GM04503 (cell line): ENCODE measurements at regions not wholly inside any gene's neighbourhood (a gene's known extent, or its start where the extent isn't known, plus 50 kb on each side); places are given as distances from the start of the nearest gene placed in this dataset.
A peak's percentile ranks its signal among the peaks of the same experiment; 100 is the strongest.

ENCODE experiments used
- DNase-seq: peaks from one replicate; pipeline ENCODE4 v3.0.0-alpha.2; 2012; ENCODE audit warnings: low read depth

DNA sequence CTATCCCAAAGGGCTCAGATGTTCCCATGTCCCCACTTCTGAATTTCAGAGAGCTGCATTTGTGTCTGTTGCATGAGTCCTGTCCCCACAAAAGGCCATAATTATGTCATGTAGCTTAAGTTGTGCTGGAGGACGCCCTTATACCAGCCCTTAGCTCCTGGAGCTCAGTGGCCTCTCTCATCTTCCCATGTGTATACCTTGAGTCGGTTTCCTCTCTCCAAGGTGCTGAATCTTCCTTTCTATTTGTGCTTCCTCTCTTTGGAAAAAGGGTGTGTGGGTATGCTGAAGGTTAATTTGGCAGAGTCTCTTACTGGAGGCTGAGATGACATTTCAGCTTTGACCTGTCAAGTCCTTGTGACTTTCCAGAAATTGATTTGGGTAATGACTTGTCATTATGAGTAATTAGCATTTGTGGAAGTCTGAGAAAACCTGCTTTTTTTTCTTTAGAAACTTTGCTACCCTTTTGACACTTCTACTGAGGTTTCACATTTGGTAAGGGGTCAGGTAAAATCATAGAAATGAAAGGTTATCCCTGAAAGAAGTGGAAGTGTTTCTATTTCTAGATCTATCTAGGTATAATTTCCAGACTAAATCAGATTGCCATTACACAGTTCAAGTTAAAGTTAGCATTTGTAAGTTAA, 185.4 kb downstream of the ABCC12 start:
- peak; percentile 3 for DNase-seq

DNA sequence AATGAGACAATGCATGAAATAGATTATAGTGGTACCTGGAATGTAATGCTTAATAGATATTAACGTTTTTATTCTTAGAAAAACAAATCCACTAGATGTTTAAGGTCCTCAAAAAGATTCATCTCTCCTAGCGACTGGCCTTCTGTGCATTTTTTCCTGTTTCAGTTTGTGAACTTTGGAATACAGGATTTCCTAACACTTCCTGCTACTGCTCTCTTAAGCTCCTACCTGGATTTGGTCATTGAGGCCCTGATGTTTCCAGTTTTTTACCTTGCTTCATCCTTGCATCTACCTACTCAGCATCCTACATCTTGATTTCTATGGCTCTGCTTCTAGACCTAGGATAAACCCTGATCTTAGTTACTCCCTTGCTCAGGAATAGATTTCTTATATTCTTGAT, 188.4 kb downstream of the ABCC12 start:
- no peak for DNase-seq

DNA sequence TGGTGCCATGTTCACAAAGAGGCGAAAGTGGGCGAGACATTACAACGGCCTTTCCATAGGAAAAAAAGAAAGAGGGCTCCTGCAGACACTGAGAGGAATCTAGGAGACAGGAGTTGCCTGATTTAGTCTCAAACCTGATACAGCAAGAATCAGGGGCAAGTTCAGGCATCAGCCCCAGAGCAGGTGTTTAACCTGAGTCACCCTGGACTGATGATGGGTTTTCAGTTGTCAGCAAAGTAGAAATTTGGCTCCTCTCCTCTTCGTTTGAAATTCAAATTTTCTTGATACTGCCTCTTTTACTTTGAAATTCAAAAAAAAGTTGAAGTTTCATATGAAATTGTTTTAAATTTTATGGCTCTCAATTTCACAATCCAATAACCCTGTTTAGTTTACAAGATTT, 189.5 kb downstream of the ABCC12 start:
- DNase-seq = no peak

DNA sequence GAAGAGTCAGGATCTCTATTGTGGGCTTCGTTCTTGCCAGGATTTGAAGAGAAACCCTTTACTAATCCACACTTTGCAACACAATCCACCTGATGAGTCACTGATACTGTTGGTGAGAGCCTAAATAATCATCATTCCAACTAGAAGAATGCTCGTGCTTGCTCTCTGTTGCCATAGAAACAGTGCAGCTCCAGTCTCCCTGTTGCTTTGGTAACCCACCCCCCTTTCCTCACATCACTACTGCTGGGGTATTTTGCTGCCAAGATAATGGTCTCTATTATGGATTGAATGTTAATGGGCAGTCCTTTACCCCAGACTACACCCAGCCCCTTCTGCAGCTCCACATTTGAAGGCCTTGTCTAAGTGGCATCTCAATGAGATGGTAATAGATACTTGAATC, 190.4 kb downstream of the ABCC12 start:
- peak; percentile 3 for DNase-seq

DNA sequence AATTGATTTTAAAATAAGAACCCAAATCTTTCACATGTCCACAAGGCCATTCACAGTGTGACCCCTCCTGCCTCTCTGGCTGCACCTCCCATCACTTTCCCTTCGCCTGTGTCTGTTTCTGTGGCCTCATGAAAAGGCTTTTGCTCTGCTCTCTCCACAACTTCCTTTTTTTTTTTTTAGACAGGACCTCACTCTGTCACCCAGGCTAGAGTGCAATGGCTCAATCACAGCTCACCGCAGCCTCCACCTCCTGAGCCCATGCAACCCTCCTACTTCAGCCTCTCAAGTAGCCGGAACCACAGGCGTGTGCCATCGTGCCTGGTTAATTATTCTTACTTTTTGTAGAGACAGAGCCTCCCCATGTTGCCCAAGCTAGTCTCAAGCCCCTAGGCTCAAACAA, 197.1 kb downstream of the ABCC12 start:
- DNase-seq = no peak

DNA sequence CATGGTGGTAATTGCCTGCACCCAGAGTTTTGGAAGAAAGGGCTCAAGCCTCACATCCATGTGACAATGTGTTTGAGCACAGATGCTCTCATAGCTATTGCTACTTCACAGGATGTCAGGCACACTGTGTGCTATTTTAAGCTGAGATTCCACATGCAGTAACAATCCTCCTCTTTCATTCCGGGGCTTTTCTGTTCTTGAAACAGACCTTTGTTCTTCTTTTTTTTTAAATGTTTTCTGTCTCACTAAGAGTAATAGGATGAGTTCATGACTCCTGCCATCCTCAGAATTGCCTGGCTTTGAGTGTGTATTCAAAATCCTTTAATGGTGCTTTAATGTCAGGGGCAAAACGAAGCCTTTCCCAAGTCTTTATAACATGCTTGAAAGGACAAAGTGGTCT, 198.9 kb downstream of the ABCC12 start:
- no peak for DNase-seq

DNA sequence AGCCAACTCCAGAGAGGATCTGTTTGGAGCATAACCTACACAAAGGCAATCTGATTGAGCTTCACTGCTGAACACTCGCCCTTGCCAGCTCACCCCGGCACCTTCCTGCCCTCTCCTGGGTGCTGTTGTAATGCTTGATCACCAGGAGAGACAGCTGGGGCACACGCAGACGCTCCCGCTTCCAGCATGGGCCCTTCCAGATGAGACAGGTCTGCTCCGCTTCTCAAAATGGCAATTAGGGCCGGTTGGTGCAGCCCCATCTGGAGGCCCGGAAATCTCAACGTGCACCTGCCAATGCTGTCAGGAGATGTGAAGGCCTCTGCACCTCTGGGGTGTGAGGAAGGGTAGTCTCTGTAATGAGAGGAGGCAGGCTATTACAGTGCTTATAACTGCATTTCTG, 206.1 kb downstream of the ABCC12 start:
- DNase-seq = no peak

DNA sequence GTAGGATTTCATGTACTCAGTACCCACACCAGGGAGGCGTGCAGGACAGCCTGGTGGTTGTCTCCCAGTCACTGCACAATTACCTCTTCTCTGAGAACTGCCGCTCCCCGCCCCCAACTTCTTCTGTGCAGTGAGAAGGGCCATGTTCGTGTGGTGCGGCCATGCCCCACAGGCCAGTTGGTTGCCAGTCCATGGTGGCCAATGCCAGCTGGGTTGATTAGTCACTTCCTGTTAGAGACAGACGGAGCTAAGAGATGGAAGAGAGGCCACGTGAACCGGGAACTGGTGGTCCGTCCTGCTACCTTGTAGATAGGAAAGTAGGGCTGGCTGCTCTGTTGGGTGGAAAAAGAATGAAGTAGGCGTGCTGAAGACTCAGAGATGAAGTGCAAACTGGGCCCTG, 206.5 kb downstream of the ABCC12 start:
- DNase-seq = no peak

DNA sequence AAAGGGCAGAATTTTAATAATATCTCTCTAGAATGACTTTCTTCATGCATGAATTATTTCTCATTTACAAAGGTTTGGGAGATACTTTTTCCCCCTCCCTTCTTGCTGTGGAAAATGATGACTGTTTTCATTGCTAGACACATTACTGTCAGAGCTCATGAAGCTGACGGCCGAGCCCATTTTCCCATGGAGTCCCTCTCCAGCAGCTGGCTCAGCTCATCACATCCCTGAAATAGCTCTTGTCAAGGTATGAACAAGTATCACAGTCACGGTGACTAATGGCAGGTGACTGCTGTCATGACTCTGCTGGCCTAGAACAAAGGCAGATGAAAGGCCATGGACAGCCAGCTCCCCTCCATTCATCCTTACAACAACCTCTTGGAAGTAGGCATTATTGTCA, 208.1 kb downstream of the ABCC12 start:
- no peak for DNase-seq

DNA sequence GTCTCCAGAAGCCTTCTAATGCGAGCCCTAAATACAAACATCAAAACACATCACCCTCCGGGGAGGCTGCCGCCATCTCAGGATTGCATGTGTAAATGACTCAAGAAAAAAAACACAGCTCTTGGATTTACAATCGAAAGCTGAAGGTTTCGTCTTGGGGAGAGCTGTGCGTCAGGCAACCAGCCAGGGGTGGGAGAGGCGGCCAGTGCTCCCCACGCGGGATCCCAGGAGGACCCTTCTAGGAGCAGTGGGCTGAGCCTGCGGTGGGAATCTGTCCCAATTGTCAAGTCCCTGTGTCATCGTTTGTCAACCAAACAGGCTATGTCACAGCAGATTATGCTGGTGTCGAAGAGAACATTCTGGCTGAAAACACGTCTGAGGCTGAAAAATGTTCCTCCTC, 209.7 kb downstream of the ABCC12 start:
- no peak for DNase-seq

DNA sequence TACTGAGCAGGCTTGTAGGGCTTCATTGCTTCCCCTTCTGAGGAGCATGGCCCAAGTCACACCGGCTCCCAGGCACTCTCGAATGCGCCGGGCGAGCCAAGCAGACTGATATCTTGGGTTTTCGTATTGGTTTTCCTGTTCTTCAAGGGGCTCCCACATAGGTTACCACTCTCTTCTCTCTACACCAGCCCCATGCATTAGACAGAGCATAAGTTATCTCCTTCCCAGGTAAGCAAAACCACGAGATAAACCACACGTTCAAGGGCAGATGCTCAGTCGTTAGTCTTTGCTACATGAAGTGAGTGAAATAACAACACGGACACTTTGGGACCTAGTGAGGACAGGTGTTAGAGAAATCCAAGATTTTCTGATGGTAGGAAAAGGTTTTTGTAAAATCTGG, 211.2 kb downstream of the ABCC12 start:
- DNase-seq = no peak

DNA sequence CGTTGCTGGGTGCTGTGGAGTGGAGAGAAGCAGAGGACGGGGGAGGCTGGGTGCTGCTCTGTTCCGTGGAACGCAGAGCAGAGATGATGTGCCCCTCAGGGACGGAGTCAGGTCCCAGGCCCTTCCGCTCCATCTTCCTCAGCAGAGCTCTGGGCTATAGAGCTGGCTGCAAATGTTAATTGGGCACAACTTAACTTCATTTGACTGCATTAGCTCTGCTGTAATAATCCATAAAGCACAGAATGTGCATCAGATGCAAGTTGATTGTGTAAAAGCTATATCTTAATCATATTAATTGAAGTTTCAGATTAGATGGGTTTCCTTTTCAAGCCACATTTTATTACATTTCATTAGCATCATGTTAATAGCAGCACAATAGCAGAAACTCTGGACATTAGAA, 212.6 kb downstream of the ABCC12 start:
- no peak for DNase-seq

DNA sequence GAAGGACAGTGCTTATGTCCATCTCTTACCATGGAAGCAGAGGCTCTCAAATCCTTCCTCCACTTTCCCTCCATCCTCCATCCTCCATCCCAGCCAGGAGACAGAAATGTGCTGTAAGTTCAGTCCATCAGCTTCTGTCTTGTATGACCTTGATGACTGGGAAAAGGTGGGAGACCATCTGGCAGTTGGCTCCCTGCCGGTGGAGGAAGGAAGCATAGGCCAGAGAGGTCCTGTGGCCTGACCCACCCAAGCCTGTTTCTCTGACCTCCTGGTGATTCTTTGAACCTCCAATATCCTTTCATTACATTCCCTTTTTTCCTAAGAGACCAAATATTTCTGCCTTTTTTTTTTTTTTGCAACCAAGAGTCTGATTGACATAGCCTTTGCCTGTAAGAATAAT, 215.3 kb downstream of the ABCC12 start:
- no peak for DNase-seq

DNA sequence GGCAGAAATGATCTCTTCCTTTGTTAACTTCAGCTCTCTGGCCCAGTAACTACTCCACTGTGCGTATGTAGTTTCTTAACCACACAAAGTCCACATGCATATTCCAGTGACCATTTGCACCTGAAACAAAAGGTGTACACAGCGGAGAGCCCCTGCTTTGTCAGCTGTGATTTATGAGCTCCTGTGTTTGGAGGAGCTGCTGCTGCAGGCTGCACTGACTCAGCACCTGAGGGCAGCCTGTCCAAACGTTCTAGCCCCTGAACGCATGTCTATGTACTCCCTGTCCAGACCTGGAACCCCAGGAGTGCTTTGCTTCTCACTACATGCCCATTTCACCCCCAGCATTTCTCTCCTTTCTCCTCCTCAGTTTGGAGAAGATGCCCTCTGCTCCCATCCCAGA, 216.1 kb downstream of the ABCC12 start:
- no peak for DNase-seq

DNA sequence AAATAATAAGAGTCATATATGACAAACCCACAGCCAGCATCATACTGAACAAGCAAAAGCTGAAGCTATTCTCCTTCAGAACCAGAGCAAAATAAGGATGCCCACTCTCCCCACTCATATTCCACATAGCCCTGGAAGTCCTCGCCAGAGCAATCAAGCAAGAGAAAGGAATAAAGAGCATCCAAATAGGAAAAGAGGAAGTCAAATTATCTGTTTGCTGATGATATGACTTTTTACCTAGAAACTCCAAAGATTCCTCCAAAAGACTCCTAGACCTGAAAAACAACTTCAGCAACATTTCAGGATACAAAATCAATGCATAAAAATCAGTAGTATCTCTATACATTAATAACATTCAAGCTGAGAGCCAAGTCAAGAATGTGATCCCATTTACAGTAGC, 217.5 kb downstream of the ABCC12 start:
- no peak for DNase-seq

DNA sequence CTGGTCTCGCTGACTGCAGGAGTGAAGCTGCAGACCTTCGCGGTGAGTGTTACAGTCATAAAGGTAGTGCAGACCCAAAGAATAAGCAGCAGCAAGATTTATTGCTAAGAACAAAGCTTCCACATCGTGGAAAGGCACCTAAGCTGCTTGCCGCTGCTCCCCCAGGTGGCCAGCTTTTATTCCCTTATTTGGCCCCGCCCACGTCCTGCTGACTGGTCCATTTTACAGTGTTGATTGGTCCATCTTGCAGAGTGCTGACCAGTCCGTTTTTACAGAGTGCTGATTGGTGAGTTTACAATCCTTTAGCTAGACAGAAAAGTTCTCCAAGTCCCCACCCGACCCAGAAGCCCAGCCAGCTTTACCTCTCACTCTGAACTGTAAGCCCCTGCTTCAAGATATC, 227.8 kb downstream of the ABCC12 start:
- DNase-seq = no peak

DNA sequence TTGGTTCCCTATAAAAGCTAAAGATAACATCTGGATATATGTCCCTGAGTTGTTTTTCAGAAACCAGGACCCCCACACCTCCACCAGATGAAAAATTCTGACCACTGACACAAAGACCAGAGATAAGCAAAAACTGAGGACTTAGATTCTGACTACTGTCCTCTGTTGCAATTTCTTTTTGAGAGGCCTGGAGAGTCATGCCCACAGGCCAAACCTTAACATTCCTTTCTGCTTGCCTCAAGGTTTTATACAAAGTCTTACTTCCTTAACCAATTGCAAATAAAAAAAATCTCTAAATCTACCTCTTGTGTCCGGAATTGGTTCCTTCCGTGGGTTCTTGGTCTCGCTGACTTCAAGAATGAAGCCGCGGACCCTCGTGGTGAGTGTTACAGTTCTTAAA, 228.5 kb downstream of the ABCC12 start:
- DNase-seq = peak; percentile 6

DNA sequence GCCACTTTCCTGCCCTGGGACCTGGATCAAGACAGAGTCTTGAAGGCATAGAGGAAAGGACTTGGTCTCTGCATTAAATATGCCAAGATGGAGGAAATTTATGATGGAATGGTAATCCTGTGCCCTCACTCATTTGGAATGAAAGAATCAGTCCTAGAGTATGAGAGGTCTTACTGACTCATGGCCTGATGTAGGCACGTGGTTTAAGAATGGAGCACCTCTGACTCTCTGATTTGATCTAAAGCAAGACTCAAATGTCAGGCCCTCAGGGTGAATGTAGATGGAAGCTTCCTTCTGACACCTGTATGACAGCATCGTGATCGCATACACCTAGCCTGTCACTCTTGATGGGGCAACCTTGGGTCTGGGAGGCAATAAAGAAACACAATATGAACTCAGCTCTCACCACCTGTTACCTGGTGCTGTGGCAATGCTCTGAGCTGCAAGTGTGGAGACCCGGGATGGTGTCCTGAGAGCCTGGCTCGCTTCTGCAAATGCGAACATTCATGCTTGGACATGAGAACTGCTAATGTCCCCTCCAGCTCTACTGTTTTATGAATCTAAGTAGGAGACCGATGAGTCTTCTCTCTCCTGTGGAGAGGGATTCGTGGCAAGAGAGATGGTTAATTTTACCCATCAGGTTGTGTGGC, 229.9 kb downstream of the ABCC12 start:
- DNase-seq = no peak

DNA sequence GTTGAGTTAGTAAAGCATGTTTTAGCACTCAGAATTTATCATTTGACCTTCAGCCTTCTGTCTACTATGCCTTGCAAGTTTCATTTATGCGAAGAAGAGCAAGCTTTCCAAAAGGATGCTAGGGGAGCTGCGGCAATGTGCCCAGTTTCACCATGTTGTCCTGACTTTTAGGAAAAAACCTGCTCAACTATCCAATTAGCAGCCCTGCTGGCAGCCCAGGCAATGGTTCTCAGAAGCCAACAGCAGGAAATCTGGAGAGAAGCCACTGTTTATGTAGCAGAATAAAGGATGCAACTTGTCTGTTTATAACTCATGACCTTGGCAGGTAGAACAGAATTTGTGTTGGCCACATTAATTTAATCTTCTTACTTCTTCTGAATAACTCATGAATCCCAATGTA, 230.8 kb downstream of the ABCC12 start:
- DNase-seq = no peak

DNA sequence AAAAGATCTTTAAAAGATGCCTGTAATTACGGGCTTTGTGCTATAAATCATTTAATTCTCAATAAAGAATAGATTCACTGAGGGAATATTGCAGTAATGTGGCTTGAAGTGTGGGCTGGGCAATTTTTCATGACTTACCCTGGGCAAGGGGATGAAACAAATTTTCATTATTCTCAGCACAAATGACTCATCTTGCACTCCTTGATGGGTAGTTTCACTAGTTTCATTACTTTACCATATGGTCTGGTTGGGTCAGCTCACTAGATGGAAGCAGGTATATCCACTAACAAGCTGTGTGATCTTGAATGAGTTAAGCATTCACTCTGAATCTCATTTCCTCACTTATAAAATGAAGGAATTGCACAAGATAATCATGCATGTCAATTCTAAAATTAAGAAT, 234.3 kb downstream of the ABCC12 start:
- no peak for DNase-seq

DNA sequence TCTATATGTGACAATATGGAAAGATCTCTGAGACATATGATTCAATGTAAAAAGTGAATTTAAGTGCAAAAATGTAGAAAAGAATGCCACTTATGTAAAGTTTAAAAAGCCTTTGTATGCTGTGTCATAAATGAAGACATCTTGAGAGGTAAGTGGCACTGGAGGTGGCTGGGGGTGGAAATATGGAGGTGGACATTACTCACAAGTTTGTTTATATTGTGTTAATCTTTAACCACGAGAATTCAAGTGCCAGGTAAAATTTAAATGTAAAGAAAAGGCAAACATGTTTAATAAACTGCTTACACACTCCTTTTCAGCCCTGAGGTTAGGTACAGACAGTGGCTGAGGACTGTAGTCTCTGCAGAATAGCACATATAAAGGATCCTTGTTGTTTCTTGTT, 235.1 kb downstream of the ABCC12 start:
- DNase-seq = no peak

DNA sequence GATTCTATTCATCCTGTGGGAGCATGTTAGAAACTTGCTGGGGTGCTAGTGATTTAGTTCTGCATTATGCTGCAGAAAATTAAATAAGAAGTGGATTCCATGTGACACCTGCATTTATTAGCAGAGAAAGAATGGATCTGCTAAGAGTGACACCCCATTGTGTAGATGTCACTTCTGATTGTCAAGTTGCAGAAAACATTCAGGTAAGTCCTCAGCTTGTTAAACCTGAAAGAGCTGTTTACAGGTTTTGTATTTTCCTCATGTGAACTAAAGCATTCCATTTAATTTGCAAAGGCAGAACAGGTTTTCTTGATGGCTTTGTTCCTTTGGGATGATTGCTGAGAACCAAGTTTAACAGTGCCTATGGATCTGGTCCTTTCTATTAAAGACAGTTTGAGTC, 238.7 kb downstream of the ABCC12 start:
- DNase-seq = no peak

DNA sequence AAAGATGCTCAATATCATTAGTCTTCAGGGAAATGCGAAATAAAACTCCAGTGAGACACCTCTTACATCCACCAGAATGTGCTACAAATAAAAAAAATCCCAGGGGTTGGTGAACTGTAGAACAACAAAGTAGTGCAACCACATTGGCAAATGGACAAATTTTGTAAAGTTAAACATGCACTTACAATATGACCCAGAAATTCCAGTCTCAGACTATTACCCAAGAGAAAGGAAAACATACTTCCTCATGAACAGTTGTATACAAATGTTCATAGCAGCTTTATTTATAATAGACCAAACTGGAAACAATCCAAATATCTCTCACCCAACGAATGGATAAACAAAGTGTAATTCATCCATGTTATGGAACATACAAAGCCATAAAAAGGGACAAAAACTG, 239.5 kb downstream of the ABCC12 start:
- DNase-seq = no peak

DNA sequence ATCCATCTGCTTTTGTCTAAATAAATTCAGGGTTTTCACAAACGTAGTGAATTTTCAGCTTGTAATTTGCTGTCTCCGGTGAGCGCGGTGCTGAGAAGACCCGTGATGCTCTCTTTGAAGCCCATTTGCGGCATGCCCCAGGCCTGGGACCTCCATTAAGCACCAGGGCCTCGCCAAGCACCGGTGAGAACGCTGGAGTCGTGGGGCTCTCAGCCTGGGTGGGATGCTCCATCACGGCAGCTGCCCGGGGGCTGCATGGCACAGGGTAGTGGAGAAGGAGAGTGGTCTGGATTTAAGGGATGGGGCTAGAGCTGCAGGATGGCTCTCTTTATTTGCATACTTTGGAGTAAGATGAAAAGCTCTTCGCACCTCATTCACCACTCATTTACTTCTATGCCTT, 248.7 kb downstream of the ABCC12 start:
- DNase-seq = no peak
